ENCODE measurements at regions not wholly inside any gene's neighbourhood (a gene's known extent, or its start where the extent isn't known, plus 50 kb on each side); places are given as distances from the start of the nearest gene placed in this dataset.
A peak's percentile ranks its signal among the peaks of the same experiment; 100 is the strongest.

DNA sequence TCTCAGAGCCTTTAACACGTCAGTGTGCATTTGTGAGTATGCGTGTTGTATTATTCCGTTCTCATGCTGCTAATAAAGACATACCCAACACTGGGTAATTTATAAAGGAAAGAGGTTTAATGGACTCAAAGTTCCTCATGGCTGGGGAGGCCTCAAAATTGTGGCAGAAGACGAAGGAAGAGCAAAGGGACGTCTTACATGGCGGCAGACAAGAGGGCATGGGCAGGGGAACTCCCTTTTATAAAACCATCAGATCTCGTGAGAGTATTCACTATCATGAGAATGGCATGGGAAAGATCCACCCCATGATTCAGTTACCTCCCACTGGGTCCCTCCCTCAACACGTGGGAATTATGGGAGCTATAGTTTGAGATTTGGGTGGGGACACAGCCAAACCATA lies 285.0 kb downstream of the PBX3 start:
- DNase-seq (no peak), ATAC-seq (no peak)
- intact Hi-C loops (cut with DNase I): no loop called here
- no peaks in the 10 kb centered on the region for H3K9me3 ChIP-seq
- H3K36me3 ChIP-seq: no peaks in the 10 kb centered on the region
- 78% methylated on average over 6 of the region's 8 CpGs for WGBS (ENCODE audit: insufficient coverage, low coverage, low lambda C conversion rate, missing lambda C conversion rate)
- TF ChIP-seq POLR2A (IDR thresholded peaks at IDR 0.05): no peak
- TF ChIP-seq, protein P1, sequence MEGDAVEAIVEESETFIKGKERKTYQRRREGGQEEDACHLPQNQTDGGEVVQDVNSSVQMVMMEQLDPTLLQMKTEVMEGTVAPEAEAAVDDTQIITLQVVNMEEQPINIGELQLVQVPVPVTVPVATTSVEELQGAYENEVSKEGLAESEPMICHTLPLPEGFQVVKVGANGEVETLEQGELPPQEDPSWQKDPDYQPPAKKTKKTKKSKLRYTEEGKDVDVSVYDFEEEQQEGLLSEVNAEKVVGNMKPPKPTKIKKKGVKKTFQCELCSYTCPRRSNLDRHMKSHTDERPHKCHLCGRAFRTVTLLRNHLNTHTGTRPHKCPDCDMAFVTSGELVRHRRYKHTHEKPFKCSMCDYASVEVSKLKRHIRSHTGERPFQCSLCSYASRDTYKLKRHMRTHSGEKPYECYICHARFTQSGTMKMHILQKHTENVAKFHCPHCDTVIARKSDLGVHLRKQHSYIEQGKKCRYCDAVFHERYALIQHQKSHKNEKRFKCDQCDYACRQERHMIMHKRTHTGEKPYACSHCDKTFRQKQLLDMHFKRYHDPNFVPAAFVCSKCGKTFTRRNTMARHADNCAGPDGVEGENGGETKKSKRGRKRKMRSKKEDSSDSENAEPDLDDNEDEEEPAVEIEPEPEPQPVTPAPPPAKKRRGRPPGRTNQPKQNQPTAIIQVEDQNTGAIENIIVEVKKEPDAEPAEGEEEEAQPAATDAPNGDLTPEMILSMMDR (IDR thresholded peaks at IDR 0.05): no peak
- no peak overlapping the region for H3K4me3 ChIP-seq
- H3K4me1 ChIP-seq: peaks cover 0 to 3% (median 0%) of the 10 kb centered on the region in 4 donors
- no peak overlapping the region for H3K27ac ChIP-seq
- no peaks in the 10 kb centered on the region for H3K27me3 ChIP-seq

DNA sequence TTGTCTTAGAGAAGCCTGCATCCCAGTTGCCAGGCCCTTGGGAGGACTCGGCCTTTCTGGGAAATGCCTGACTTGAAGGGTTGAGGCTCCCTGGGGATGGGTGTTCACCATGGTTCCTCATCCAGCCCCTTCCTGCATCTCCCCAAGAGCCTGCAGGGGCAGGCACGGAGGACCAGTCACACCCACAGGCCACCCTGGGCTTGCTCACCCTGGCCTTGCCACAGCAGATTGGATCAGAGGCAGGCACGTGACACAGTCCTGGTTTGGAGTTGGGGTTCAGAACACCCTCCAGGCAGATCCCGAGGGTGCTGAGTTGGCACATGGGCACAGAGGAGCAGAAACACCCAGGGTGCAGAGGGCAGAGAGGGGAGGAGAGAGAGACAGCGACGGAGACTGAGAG lies 286.1 kb downstream of the PBX3 start:
- TF ChIP-seq, protein P1 (IDR thresholded peaks at IDR 0.05): no peak
- TF ChIP-seq POLR2A (IDR thresholded peaks at IDR 0.05): no peak
- no peak overlapping the region for H3K27ac ChIP-seq
- ATAC-seq: no peak
- intact Hi-C loops (cut with DNase I): no loop called here
- H3K27me3 ChIP-seq: no peaks in the 10 kb centered on the region
- no peak overlapping the region for H3K4me3 ChIP-seq
- H3K36me3 ChIP-seq: no peaks in the 10 kb centered on the region
- DNase-seq: peak in 2 of 3 donors; percentile 6 to 31
- H3K4me1 ChIP-seq: no peaks in the 10 kb centered on the region
- H3K9me3 ChIP-seq: no peaks in the 10 kb centered on the region
- WGBS (ENCODE audit: insufficient coverage, low coverage, low lambda C conversion rate, missing lambda C conversion rate): 62% methylated on average over 3 of the region's 6 CpGs

DNA sequence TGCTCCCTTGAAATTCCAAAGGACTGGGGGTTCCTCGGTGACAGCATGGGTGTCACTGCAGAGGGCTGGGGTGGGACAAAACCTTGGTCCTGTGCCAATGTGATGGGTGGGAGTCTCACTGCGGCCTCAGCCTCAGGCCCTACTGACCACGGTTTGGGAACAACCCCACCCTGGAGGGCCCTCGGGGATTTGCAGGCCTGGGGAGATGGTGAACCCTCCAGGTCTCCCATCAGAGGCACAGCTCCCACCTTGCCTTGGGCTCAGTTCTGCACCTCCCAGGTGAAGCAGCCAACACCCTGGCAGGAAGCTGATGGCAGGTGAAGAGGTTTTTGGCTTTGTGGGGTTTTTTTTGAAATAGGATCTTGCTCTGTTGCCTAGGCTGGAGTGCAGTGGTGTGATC lies 286.8 kb downstream of the PBX3 start:
- no CpG with 5 or more reads among the region's 4 CpGs for WGBS (ENCODE audit: insufficient coverage, low coverage, low lambda C conversion rate, missing lambda C conversion rate)
- no peaks in the 10 kb centered on the region for H3K9me3 ChIP-seq
- H3K27ac ChIP-seq: no peak overlapping the region
- no peaks in the 10 kb centered on the region for H3K36me3 ChIP-seq
- intact Hi-C loops (cut with DNase I): no loop called here
- TF ChIP-seq, protein P1 (IDR thresholded peaks at IDR 0.05): no peak
- TF ChIP-seq POLR2A (IDR thresholded peaks at IDR 0.05): no peak
- no peak for ATAC-seq
- no peaks in the 10 kb centered on the region for H3K4me1 ChIP-seq
- H3K4me3 ChIP-seq: no peak overlapping the region
- DNase-seq: peak in 2 of 3 donors; percentile 4 to 29
- H3K27me3 ChIP-seq: no peaks in the 10 kb centered on the region

DNA sequence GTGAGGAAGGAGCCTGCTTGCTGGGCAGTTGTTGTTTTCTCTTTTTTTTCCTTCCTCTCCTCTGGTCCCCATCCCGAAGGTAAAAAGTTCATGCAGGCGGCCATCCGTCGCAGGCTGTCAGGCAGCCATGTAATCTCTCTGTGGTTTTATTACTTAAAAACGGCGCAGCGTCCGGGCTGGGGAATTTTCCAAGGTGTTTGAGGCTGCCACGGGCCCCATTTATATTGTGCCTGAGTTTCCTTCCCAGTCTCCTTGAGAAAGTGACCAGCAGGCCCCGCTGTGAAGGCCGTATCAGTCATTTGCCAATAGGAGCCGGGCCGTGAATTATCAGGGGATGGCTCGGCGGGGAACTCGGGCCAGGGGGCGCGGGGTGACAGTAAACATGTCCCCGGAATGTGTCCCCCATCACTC lies 289.7 kb downstream of the PBX3 start:
- 45% methylated on average over 12 of the region's 19 CpGs for WGBS (ENCODE audit: insufficient coverage, low coverage, low lambda C conversion rate, missing lambda C conversion rate)
- no peaks in the 10 kb centered on the region for H3K27me3 ChIP-seq
- no peak for TF ChIP-seq POLR2A (IDR thresholded peaks at IDR 0.05)
- TF ChIP-seq, protein P1 (IDR thresholded peaks at IDR 0.05): no peak
- no peak overlapping the region for H3K4me3 ChIP-seq
- intact Hi-C loops (cut with DNase I): no loop called here
- peak in 2 of 3 donors; percentile 13 to 22 for DNase-seq
- H3K4me1 ChIP-seq: no peaks in the 10 kb centered on the region
- no peaks in the 10 kb centered on the region for H3K36me3 ChIP-seq
- no peaks in the 10 kb centered on the region for H3K9me3 ChIP-seq
- no peak overlapping the region for H3K27ac ChIP-seq
- no peak for ATAC-seq

DNA sequence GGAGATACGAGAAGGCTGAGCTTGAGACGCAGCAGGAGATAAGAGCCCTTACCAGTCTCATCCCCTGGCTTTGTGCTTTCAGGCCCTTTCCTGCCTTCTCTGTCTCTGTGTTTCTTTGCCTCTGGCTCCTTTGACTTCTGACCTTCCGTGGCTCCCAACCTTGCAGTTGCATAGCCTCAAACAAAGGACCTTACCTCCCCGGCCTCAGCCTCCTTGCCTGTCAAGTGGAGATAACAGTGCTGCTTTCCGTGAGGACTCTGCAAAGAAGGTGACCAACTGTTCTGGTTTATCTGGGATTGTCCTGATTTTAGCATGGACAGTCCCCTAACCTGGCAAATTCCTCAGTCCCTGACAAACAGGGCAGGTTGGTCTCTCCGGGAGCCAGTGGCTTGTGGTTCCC lies 287.8 kb upstream of the MVB12B start:
- Histone ChIP-seq H3K4me1 (no peaks in the 10 kb centered on the region), H3K4me3 (no peak overlapping the region), H3K27ac (no peak overlapping the region), H3K27me3 (no peaks in the 10 kb centered on the region), H3K36me3 (no peaks in the 10 kb centered on the region), H3K9me3 (no peaks in the 10 kb centered on the region)
- DNase-seq (no peak), ATAC-seq (no peak)
- intact Hi-C loops (cut with DNase I): no loop called here
- TF ChIP-seq, protein P1 (IDR thresholded peaks at IDR 0.05): no peak
- no peak for TF ChIP-seq POLR2A (IDR thresholded peaks at IDR 0.05)
- WGBS (ENCODE audit: insufficient coverage, low coverage, low lambda C conversion rate, missing lambda C conversion rate): 70% methylated on average over 2 of the region's 6 CpGs

All from right lobe of liver (tissue), 6 donors.